MG63 (cell line): ENCODE measurements at regions not wholly inside any gene's neighbourhood (a gene's known extent, or its start where the extent isn't known, plus 50 kb on each side); places are given as distances from the start of the nearest gene placed in this dataset.
A peak's percentile ranks its signal among the peaks of the same experiment; 100 is the strongest.
"Not testable (repeated sequence)": the region's sequence is repeated elsewhere in the genome, so short reads cannot be mapped to it uniquely, and the experiment has no call there.

Experiments used
- DNase-seq: peaks from one replicate; pipeline ENCODE4 v3.0.0-alpha.2; 2020
- H3K27me3 ChIP-seq: fragments of 250-450 bp; sonication (Bioruptor Pico); 2 replicates; pipeline ENCODE4 v1.5.1; 2020; ENCODE audit warnings: mild to moderate bottlenecking, moderate library complexity
- H3K36me3 ChIP-seq: fragments of 250-450 bp; sonication (Bioruptor Pico); 2 replicates; pipeline ENCODE4 v1.5.1; 2020; ENCODE audit warnings: mild to moderate bottlenecking, moderate library complexity
- H3K4me3 ChIP-seq: fragments of 250-450 bp; sonication (Bioruptor Pico); 2 replicates; pipeline ENCODE4 v1.5.1; 2020; ENCODE audit warnings: mild to moderate bottlenecking, moderate library complexity
- H3K9me3 ChIP-seq: fragments of 250-450 bp; sonication (Bioruptor Pico); 2 replicates; pipeline ENCODE4 v1.5.1; 2020; ENCODE audit warnings: mild to moderate bottlenecking, moderate library complexity

DNA sequence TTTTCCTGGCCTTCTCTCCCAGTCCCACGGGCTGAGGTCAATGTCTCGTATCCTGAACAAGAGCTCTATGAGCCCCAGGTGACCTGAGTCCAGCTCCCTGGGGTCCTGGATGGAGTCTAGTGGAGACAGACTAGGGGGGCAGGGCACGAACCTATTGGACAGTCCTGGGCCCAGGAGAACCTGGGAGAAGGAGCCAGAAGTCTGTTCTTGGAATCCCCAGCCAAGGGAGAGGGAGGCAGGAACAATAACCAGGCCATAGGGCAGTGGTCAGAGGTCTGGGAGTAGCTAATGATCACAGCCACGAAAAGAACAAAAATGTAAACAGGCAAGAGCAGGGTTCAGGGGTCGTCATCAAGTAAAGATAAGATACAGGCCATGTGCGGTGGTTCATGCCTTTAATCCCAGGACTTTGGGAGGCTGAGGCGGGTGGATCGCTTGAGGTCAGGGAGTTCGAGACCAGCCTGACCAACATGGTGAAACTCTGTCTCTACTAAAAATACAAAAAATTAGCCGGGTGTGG lies 60.8 kb downstream of the COPRS start:
- Histone ChIP-seq H3K9me3 (no peaks in the 10 kb centered on the region), H3K27me3 (no peaks in the 10 kb centered on the region), H3K4me3 (no peak overlapping the region), H3K36me3 (no peaks in the 10 kb centered on the region)
- no peak for DNase-seq

GRCh38 chr17:31795941-31796340 lies 63.1 kb downstream of the COPRS start:
- not testable (repeated sequence) for H3K4me3 ChIP-seq, H3K27me3 ChIP-seq, H3K36me3 ChIP-seq, H3K9me3 ChIP-seq, DNase-seq

DNA sequence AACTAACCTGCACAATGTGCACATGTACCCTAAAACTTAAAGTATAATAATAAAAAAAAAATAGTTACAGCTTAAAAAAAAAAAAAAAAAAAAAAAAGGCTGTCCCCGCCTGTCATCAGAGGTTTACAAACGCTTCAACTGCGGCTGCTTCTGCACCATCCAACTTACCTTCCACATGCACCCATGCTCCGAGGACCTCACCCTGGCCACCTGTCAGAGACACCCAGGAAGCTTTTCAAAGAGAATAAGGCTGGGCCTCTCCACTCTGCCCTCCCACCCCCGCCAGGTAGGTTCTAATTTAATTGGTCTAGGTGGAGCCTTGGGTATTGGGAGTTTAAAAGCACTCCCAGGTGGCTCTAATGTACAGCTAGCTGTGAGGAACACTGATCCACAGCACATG lies 64.9 kb downstream of the COPRS start:
- no peaks in the 10 kb centered on the region for H3K36me3 ChIP-seq
- no peaks in the 10 kb centered on the region for H3K9me3 ChIP-seq
- no peak for DNase-seq
- no peak overlapping the region for H3K4me3 ChIP-seq
- H3K27me3 ChIP-seq = no peaks in the 10 kb centered on the region

DNA sequence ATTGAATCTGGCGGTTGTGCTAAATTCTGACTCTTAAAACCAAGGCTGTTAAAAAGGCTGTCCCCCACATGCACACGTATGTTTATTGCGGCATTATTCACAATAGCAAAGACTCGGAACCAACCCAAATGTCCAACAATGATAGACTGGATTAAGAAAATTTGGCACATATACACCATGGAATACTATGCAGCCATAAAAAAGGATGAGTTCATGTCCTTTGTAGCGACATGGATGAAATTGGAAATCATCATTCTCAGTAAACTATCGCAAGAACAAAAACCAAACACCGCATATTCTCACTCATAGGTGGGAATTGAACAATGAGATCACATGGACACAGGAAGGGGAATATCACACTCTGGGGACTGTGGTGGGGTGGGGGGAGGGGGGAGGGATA lies 65.4 kb downstream of the COPRS start:
- not testable (repeated sequence) for H3K36me3 ChIP-seq, H3K9me3 ChIP-seq, H3K4me3 ChIP-seq, H3K27me3 ChIP-seq, DNase-seq

DNA sequence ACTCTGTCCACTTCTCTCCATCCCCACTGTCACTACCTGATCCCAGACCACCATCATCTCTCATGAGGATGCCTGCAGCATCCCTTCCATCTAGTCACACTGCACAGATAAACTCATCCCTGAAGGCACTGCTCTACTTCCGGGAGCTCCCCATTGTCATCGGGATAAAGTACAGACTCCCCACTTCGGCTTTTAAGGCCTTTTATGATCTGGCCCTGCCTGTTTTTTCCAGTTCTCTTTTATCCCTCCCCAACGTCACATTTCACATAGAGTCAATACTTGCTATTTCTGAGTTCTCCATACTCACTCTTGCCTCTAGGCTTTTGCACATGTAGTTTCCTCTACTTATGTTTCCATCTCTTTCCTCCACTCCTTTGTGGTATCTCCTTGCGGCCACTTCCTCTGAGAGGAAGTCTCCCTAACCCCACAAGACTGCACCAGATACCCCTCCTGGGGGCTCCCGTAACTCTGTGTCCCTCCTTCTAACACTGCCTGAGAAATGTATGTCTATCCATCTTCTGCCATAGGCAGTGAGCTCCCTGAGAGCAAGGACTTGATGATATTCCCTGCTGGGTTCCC lies 66.9 kb downstream of the COPRS start:
- Histone ChIP-seq H3K27me3 (no peaks in the 10 kb centered on the region), H3K9me3 (no peaks in the 10 kb centered on the region), H3K36me3 (no peaks in the 10 kb centered on the region), H3K4me3 (no peak overlapping the region)
- no peak for DNase-seq

- no peaks in the 10 kb centered on the region for H3K36me3 ChIP-seq
- no peak for DNase-seq
- H3K9me3 ChIP-seq = peaks cover 2% of the 10 kb centered on the region; the same call in 1 of the 2 replicates
- H3K27me3 ChIP-seq = no peaks in the 10 kb centered on the region
- no peak overlapping the region for H3K4me3 ChIP-seq
Observed at GRCh38 chr17:31789707-31790505, 69.1 kb downstream of the COPRS start.

DNA sequence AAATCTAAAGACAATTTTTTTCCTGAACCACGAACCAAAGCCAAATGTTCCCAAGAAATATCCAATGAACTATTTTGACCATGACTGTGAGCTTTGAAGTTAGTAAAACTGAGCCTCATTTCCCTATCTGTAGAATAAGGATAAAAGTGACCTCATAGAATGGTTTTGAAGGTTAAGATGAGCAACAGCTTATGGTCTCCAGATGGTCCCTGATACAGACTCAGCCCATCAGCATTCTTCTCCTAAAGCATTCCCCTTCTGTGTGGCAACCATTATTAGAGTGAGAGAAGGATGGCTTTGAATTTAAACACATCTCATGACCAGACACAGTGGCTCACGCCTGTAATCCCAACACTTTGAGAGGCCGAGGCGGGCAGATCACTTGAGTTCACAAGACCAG lies 70.1 kb downstream of the COPRS start:
- Histone ChIP-seq H3K27me3 (no peaks in the 10 kb centered on the region), H3K4me3 (no peak overlapping the region), H3K36me3 (no peaks in the 10 kb centered on the region), H3K9me3 (peaks cover 2% of the 10 kb centered on the region; the same call in 1 of the 2 replicates)
- DNase-seq = no peak

GRCh38 chr17:31788571-31788946 lies 70.5 kb downstream of the COPRS start:
- no peak overlapping the region for H3K4me3 ChIP-seq
- no peaks in the 10 kb centered on the region for H3K27me3 ChIP-seq
- H3K36me3 ChIP-seq = no peaks in the 10 kb centered on the region
- DNase-seq = no peak
- H3K9me3 ChIP-seq = peaks cover 2% of the 10 kb centered on the region; the same call in 1 of the 2 replicates

- peaks cover 6% of the 10 kb centered on the region for H3K9me3 ChIP-seq
- DNase-seq = peak; percentile 98
- no peaks in the 10 kb centered on the region for H3K36me3 ChIP-seq
Observed at GRCh38 chr17:31787857-31788570, 71.0 kb downstream of the COPRS start.

GRCh38 chr17:31786796-31787481 lies 72.1 kb downstream of the COPRS start:
- H3K9me3 ChIP-seq = peaks cover 9% of the 10 kb centered on the region
- H3K27me3 ChIP-seq = no peaks in the 10 kb centered on the region
- H3K4me3 ChIP-seq = no peak overlapping the region
- no peak for DNase-seq
- no peaks in the 10 kb centered on the region for H3K36me3 ChIP-seq

More at GRCh38 chr17:31787857-31788570, 71.0 kb downstream of the COPRS start:
- H3K27me3 ChIP-seq = no peaks in the 10 kb centered on the region
- no peak overlapping the region for H3K4me3 ChIP-seq

GRCh38 chr17:31780483-31780882 lies 78.6 kb downstream of the COPRS start:
- no peak for DNase-seq
- no peaks in the 10 kb centered on the region for H3K36me3 ChIP-seq
- no peaks in the 10 kb centered on the region for H3K27me3 ChIP-seq
- peaks cover 15% of the 10 kb centered on the region for H3K9me3 ChIP-seq
- no peak overlapping the region for H3K4me3 ChIP-seq

DNA sequence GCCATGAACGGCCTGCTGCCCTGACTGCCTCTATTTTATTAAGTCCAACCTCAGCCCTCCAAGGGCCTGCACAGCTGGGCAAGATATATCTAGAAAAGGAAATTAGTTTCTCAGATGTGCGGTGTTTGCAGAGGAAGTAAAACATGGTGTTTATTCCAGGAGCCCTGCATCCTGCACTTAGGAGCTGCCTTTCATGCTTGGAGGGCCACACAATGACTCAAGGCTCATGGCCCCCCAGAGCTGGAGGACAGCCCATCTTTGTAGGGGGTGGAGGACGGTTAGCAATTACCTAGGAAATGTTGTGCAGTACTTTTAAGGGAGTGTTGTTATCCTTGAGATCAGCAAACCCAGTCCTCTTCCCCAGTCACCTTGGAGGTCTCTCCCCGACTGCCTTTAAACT lies 80.5 kb downstream of the COPRS start:
- no peak for DNase-seq
- Histone ChIP-seq H3K36me3 (no peaks in the 10 kb centered on the region), H3K4me3 (no peak overlapping the region), H3K9me3 (peaks cover 12% of the 10 kb centered on the region), H3K27me3 (no peaks in the 10 kb centered on the region)

DNA sequence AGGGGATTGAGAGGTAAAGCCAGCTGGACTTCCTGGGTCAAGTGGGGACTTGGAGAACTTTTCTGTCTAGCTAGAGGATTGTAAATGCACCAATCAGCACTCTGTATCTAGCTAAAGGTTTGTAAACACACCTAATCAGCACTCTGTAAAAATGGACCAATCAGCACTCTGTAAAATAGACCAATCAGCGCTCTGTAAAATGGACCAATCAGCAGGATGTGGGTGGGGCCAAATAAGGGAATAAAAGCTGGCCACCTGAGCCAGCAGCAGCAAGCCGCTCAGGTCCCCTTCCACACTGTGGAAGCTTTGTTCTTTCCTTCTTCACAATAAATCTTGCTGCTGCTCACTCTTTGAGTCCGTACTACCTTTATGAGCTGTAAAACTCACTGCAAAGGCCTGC lies 87.7 kb downstream of the COPRS start:
- H3K4me3 ChIP-seq = not testable (repeated sequence)

DNA sequence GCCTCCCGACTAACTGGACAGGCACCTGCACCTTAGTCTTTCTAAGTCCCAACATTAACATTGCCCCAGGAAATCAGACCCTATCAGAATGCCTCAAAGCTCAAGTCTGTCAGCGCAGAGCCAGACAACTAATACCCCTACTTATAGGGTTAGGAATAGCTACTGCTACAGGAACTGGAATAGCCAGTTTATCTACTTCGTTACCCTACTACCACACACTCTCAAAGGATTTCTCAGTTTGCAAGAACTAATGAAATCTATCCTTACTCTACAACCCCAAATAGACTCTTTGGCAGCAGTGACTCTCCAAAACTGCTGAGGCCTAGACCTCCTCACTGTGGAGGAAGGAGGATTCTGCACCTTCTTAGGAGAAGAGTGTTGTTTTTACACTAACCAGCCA lies 88.5 kb downstream of the COPRS start:
- not testable (repeated sequence) for H3K27me3 ChIP-seq, H3K9me3 ChIP-seq, H3K36me3 ChIP-seq, H3K4me3 ChIP-seq, DNase-seq

More for the DNA sequence above, 87.7 kb downstream of the COPRS start:
- not testable (repeated sequence) for H3K36me3 ChIP-seq, H3K9me3 ChIP-seq, H3K27me3 ChIP-seq, DNase-seq

GRCh38 chr17:31761836-31762510 lies 97.1 kb downstream of the COPRS start:
- H3K9me3 ChIP-seq = peaks cover 11% of the 10 kb centered on the region
- not testable (repeated sequence) for H3K27me3 ChIP-seq, H3K4me3 ChIP-seq

DNA sequence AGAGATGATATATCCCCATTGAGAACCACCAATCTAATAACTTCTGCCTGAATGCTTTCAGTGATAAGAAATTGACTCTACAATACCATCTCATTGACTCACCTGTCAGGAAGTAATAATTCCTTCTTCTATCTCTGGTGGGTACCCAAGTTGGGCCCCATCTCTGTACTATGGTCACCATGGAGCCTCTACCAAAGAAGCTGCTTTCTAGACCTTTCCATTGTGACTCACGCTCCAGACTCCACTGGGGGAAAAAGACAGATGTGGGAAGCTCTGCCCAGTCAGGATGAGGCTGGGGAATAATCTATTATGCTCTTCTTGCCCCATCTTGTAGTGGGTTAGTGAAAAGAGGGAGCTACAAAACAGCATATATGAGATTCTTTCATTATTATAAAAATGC lies 100.4 kb downstream of the COPRS start:
- no peak for DNase-seq
- no peaks in the 10 kb centered on the region for H3K36me3 ChIP-seq
- H3K27me3 ChIP-seq = no peaks in the 10 kb centered on the region
- H3K9me3 ChIP-seq = peaks cover 15% of the 10 kb centered on the region
- H3K4me3 ChIP-seq = no peak overlapping the region

More at GRCh38 chr17:31761836-31762510, 97.1 kb downstream of the COPRS start:
- not testable (repeated sequence) for DNase-seq, H3K36me3 ChIP-seq
